ENCODE measurements at regions not wholly inside any gene's neighbourhood (a gene's known extent, or its start where the extent isn't known, plus 50 kb on each side); places are given as distances from the start of the nearest gene placed in this dataset.
A peak's percentile ranks its signal among the peaks of the same experiment; 100 is the strongest.
"Not testable (repeated sequence)": the region's sequence is repeated elsewhere in the genome, so short reads cannot be mapped to it uniquely, and the experiment has no call there.

- no peak for TF ChIP-seq CTCF (conservative IDR thresholded peaks at IDR 0.05; ENCODE audit: low read depth, low read length)
- no peak for DNase-seq (ENCODE audit: low read depth)
- H3K4me3 ChIP-seq (ENCODE audit: low read depth, low read length) = no peak overlapping the region
Measured at GRCh38 chr4:122083351-122083750, 68.8 kb upstream of the BLTP1 start.

- TF ChIP-seq CTCF (conservative IDR thresholded peaks at IDR 0.05; ENCODE audit: low read depth, low read length) = no peak
- no peak for DNase-seq (ENCODE audit: low read depth)
- H3K4me3 ChIP-seq (ENCODE audit: low read depth, low read length) = no peak overlapping the region
Measured at GRCh38 chr4:122082661-122083060, 69.5 kb upstream of the BLTP1 start.

GRCh38 chr4:122077653-122078052 is 74.5 kb upstream of the BLTP1 start:
- not testable (repeated sequence) for H3K4me3 ChIP-seq (ENCODE audit: low read depth, low read length)

GRCh38 chr4:122076835-122077234 is 75.3 kb upstream of the BLTP1 start:
- DNase-seq (ENCODE audit: low read depth) = peak; percentile 4
- not testable (repeated sequence) for H3K4me3 ChIP-seq (ENCODE audit: low read depth, low read length)

More at GRCh38 chr4:122077653-122078052, 74.5 kb upstream of the BLTP1 start:
- not testable (repeated sequence) for DNase-seq (ENCODE audit: low read depth)

- DNase-seq (ENCODE audit: low read depth) = no peak
- no peak overlapping the region for H3K4me3 ChIP-seq (ENCODE audit: low read depth, low read length)
- no peak for TF ChIP-seq CTCF (conservative IDR thresholded peaks at IDR 0.05; ENCODE audit: low read depth, low read length)
Measured at GRCh38 chr4:122073615-122074014, 78.5 kb upstream of the BLTP1 start.

- TF ChIP-seq CTCF (conservative IDR thresholded peaks at IDR 0.05; ENCODE audit: low read depth, low read length) = no peak
- no peak overlapping the region for H3K4me3 ChIP-seq (ENCODE audit: low read depth, low read length)
- DNase-seq (ENCODE audit: low read depth) = no peak
Measured at GRCh38 chr4:122065915-122066314, 86.2 kb upstream of the BLTP1 start.

- TF ChIP-seq CTCF (conservative IDR thresholded peaks at IDR 0.05; ENCODE audit: low read depth, low read length) = no peak
- no peak for DNase-seq (ENCODE audit: low read depth)
- no peak overlapping the region for H3K4me3 ChIP-seq (ENCODE audit: low read depth, low read length)
Measured at GRCh38 chr4:122065149-122065548, 87.0 kb upstream of the BLTP1 start.

- no peak overlapping the region for H3K4me3 ChIP-seq (ENCODE audit: low read depth, low read length)
- no peak for DNase-seq (ENCODE audit: low read depth)
- no peak for TF ChIP-seq CTCF (conservative IDR thresholded peaks at IDR 0.05; ENCODE audit: low read depth, low read length)
Measured at GRCh38 chr4:122053186-122053585, 98.9 kb upstream of the BLTP1 start.
